ENCODE measurements at regions not wholly inside any gene's neighbourhood (a gene's known extent, or its start where the extent isn't known, plus 50 kb on each side); places are given as distances from the start of the nearest gene placed in this dataset.
"Not testable (repeated sequence)": the region's sequence is repeated elsewhere in the genome, so short reads cannot be mapped to it uniquely, and the experiment has no call there.

GRCh38 chr14:66031981-66032380 lies 454.2 kb upstream of the CCDC196 start:
- DNase-seq: not testable (repeated sequence)

DNA sequence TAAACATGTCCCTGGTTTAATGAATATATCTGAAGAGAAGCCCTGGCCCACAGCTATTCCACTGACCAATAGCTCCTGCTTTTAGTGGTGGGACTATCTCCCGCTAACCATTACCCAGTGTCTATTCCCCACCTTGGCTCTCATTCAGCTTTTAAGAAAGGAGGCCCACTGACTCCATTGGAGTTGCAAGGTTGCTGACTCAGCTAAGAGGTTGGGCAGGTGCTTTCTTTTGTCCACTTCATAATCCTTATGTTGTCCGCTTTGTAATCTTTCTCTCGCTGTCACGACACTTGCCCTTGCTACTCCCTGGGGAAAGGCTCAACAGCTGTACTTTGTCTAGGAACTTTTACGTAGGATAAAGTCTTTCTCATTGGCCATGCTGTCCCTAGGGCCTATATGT lies 453.4 kb upstream of the CCDC196 start:
- no peak for DNase-seq

DNA sequence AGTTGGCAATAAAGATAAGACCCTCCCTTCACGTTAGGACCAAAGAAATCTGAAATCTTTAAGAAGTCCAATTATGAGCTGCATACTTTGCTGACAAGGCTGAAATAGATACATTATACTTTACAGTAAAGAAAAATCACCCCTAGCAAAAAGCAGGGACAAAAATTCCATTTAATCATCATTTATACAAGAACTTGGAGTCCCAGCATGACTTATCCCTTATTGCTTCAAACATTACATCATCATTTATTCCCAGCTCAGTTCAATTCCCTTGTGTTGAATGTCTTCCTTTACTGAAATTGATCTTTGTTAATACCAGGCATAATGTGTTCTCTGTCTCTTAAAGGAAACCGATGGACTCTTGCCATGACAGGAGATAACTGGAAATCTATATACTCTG lies 449.6 kb upstream of the CCDC196 start:
- no peak for DNase-seq

DNA sequence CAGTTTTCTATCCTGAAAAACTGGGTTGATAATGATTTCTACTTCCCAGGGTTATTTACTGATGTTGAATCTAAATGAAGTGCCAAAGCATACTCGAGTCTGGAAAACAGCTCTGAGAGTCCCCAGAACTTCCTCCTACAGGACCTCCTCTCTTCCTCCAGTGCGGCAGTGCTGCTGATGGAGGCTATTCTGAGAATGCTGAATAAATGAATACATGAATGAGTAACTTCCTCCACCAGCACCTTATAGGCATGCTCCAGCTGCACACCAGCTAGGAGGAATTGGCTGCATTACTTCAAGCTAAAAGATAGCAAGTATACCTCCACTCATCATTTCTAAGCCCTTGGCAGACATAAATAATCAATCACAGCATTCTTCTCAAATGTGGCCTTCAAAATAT lies 448.8 kb upstream of the CCDC196 start:
- no peak for DNase-seq

GRCh38 chr14:66038212-66038611 lies 448.0 kb upstream of the CCDC196 start:
- no peak for DNase-seq

GRCh38 chr14:66038618-66039017 lies 447.6 kb upstream of the CCDC196 start:
- DNase-seq: no peak

DNA sequence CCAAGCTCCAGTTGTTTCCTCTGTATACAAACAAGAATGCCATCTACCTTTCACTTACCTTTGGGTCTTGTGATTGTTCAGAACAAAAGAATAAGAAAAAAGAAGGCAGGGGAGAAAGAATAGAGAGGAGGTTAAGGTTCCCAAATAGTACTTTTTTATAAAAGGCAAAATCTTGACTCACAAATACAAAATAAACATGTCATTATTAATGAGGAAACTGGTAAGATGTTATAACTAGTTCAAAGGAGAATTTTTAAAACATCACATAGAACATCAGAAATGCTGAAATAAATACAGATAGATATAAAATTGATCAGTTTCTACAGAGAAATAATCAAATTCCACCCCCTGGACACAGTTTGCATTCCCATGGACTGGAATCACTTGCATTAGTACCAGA lies 446.7 kb upstream of the CCDC196 start:
- DNase-seq: no peak

- no peak for DNase-seq
Measured at GRCh38 chr14:66041582-66041981, 444.6 kb upstream of the CCDC196 start.

DNA sequence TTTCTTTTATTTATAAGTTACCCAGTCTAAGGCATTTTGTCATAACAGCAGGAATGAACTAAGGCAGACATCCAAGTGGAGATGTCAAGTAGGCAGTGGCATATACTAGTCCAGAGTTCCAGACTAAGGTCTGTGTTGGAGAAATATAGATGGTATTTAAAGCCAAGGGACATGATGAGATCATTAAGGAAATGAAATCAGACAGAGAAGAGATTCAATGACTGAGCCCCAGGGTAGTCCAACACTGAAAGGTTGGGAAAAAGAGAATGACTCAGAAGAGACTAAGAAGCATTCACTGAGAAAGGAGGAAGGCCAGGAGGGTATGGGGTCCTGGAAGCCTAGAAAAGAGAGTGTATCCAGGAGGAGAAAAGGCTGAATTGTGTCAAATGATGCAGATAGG lies 442.2 kb upstream of the CCDC196 start:
- no peak for DNase-seq

DNA sequence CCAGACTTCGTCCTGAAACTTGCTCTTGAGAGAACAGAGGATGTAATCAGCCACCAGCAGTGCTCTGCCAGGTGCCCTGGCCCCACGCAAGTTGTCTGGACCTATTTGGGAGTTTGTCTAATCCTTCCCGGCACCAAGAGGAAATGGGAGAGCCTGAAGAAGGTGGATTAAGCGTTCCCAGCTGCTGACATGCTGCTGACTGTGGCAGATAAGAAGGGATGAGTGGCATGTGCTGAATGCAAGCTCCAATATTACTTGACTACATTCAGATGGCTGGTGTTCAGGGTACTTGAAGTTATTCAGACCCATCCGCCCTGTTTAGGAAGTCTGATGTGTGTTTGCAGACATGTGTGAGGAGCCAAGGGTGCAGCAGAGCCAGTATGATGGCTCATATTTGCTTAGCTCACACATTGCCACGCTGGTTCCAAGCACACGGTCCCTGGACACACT lies 440.6 kb upstream of the CCDC196 start:
- no peak for DNase-seq

DNA sequence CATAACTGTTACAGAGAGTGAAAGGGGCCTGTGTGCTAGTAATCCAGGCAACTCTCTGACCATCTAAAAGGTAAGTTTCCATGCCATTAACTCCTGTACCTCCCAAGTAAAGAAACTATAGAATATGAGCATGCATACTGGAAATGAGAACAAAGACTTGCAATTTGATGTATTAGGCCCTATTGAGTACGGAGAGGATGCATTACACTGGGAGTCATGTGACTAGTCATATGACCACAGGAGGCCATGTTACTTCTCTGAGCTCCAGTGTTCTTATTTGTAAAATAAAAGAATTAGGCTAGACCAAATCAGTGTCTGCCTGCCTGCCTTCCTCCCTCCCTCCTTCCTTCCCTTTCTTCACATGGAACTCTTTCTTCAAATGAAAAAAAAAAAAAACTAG lies 440.1 kb upstream of the CCDC196 start:
- no peak for DNase-seq

DNA sequence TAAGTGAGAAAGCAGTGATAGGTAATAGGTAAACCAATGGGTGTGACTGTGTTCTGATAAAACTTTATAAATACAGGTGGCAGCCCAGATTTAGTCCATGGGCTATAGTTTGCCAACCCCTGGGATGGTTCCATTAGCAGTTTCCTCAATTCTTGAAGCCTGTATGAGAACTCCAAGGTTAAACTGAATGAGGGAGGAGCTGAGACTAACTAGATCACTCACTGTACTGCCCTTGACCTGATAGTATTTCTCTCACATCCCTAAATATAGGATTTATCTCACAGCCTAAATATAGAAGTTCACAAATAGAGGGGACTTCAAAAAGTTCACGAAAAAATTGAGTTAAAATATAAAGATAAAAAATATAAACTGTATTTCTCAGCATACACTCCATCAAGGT lies 439.6 kb upstream of the CCDC196 start:
- DNase-seq: no peak

GRCh38 chr14:66056268-66056907 lies 429.8 kb upstream of the CCDC196 start:
- no peak for DNase-seq

DNA sequence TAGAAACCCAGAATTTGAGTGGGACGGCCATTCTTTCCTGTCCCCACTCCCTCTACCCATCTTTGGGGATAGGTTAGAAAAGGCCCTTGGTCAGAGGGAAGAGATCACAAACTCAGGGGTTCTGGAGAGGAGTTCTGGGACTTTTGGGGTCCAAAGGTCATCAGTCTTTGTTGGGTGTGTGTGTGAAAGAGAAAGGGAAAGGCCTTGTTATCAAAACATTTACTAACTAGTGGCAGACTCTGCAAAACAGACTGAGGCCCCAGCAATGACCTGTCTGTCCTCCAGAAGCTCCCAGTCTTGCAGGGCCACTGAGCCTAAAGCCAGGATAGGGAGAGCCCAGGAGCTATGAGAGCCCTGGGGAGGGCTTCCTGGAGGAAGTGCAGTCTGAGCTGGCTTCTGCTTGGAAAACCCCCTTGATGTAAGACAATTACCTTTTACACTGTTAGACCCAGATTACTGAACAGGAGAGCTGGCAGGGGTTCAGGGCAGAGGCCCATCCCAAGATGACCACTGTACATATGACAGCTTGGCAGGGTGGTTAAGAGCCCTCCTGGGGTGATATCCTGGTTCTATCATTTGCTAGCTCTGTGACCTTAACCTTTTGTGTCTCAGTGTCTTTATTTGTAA lies 429.1 kb upstream of the CCDC196 start:
- no peak for DNase-seq

DNA sequence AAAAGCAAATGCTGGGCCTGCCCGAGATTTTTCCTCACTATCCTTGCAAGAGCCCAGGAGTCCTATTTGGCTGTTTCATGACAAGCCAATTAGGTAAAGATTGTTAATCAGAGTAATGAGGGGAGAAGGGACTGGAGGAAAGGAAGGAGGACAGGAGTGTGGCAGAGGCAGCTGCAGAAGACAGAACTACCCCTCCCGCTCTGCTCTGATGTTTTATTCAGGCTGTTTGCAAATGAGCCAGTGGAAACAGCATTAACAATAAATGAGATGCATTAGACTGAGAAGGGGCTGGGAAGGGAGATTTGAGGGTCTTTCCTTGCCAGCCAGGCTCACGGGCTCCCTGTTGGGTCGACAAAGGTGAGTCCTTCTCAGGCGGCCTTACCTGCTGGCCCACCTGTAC lies 421.0 kb upstream of the CCDC196 start:
- no peak for DNase-seq

GRCh38 chr14:66066981-66067776 lies 419.0 kb upstream of the CCDC196 start:
- DNase-seq: no peak

- no peak for DNase-seq
Measured at GRCh38 chr14:66069036-66069435, 417.1 kb upstream of the CCDC196 start.

- DNase-seq: no peak
Measured at GRCh38 chr14:66069830-66070541, 416.2 kb upstream of the CCDC196 start.

DNA sequence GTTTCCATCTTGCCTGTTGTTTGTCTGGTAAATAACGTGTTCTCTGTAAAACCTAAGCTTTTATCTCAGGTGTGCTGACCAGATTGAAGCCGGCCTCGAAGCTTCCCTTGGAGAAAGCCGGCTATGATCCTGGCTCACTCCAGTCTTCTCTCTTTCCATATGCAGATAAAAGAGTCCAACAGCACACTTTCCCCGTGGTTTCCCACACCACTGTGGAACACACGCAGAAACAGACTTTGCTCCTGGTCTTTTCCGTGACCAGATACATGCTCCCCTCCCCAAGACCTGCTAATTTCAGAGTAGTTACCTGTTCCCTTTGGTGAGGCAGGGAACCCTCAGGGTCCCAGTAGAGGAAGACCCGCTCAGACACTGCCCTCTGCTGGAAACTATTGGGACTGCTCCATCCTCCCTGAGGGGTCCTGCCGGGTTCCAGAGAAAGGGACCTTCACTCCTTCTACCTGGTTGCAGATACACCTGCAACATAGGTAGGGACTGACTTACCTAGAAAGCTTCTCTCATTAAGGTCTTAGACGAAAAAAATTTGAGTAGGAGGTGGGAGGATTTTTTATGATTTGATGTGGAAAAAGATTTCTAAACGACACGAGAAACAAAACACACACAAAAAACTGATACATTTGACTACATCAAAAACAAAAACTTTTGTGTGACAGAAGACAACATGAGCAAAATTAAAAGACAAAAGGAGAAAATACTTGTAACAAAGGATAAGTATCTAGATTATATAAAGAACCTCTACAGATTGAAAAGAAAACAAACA lies 415.4 kb upstream of the CCDC196 start:
- peak; percentile 79 to 83 for DNase-seq

- no peak for DNase-seq
Measured at GRCh38 chr14:66072190-66073084, 413.7 kb upstream of the CCDC196 start.

DNA sequence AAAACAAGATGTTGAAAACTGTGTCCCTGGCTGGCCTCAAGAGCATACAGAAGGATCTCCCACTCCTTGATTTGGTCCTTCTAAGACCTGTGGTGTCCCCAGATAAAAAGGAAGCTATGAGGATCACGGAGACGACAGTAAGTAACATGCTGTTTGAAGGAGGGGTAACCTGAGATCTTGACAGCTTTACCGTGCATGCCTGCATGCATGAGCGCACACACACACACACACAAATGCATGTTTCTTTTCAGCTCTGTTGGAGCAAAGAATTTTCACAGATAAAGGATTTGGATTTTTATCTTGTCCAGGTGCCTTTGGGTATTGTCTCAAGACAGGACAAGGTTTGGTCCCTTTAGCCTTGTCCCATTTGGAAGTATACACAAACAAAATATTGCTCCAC lies 411.6 kb upstream of the CCDC196 start:
- no peak for DNase-seq

GRCh38 chr14:66076176-66076575 lies 410.0 kb upstream of the CCDC196 start:
- DNase-seq: no peak
